HepG2 (cell line): ENCODE measurements at regions not wholly inside any gene's neighbourhood (a gene's known extent, or its start where the extent isn't known, plus 50 kb on each side); places are given as distances from the start of the nearest gene placed in this dataset.

ENCODE experiments used
- ATAC-seq: fragments of 200-7000 bp; cut with Tn5 transposase; 3 replicates; pipeline ENCODE4 v1.9.1; 2020; ENCODE audit warnings: mild to moderate bottlenecking, moderate library complexity
- BruUV-seq: library from RNA; stranded (reverse); fragments of 400-500 nt; replicated peaks from 2 replicates; lab custom pipeline; 2021; lab: Mats Ljungman, UMichigan
- CTCF ChIA-PET: fragments of 300-600 bp; formaldehyde crosslinking; extraction: SDS; loops from one replicate; lab custom pipeline; 2021; ENCODE audit warnings: low total read pairs, inconsistent platforms, low intra/inter-chr PET ratio; lab: Yijun Ruan, JAX
- POLR2A ChIA-PET: fragments of 350-600 bp; sonication (Branson Sonifier 250); formaldehyde crosslinking; loops from one replicate; lab custom pipeline; 2020; ENCODE audit warnings: antibody characterized with exemption, inconsistent platforms; lab: Yijun Ruan, JAX
- DNase-seq: peaks from one replicate; pipeline ENCODE4 v3.0.0-alpha.2; 2015; ENCODE audit warnings: low spot score
- FAIRE-seq: peaks from 3 replicates; lab custom pipeline; 2011; peaks lifted over from hg19 to GRCh38; lab: Jason Lieb, UNC
- H2AFZ ChIP-seq: one replicate; pipeline ENCODE4 v1.6.1; 2011; ENCODE audit warnings: low read length, inconsistent platforms
- H3K27ac ChIP-seq: fragments of 300-600 bp; 3 replicates; pipeline ENCODE4 v1.8.0; 2011; ENCODE audit warnings: mixed run types, mild to moderate bottlenecking, mixed read lengths, low read length, inconsistent platforms; ENCODE audit not compliant: insufficient read depth; ENCODE audit errors: extremely low read length
- H3K27me3 ChIP-seq, 2 experiments: fragments of 200-600 bp in 1 of 2; 2 replicates in 1 of 2; 3 replicates in 1 of 2; pipeline versions ENCODE4 v1.6.0 to v1.8.0; 2011; ENCODE audit warnings: low read length in 2 of 2, mild to moderate bottlenecking in 2 of 2, moderate library complexity in 2 of 2, inconsistent platforms in 1 of 2; ENCODE audit not compliant: insufficient read depth in 2 of 2, control insufficient read depth in 1 of 2
- H3K36me3 ChIP-seq, 2 experiments: fragments of 200-600 bp in 1 of 2; replicated peaks in 1 of 2; 2 replicates in 1 of 2; 3 replicates in 1 of 2; pipeline versions ENCODE4 v1.5.1 to v1.8.0; 2011; ENCODE audit warnings: low read length in 2 of 2, inconsistent platforms in 1 of 2; ENCODE audit not compliant: insufficient read depth in 2 of 2, control insufficient read depth in 1 of 2
- H3K4me1 ChIP-seq: 2 replicates; pipeline ENCODE4 v1.5.1; 2012; ENCODE audit warnings: low read length, inconsistent platforms; ENCODE audit not compliant: insufficient read depth
- H3K4me2 ChIP-seq: 2 replicates; pipeline ENCODE4 v1.6.0; 2011; ENCODE audit warnings: low read depth, low read length, inconsistent platforms
- H3K4me3 ChIP-seq, 3 experiments: fragments of 200-600 bp in 1 of 3; sonication (generic), shearing (Covaris generic) in 1 of 3; replicated peaks in 1 of 3; 2 replicates each; pipeline ENCODE4 v1.5.1; 2011 to 2016; ENCODE audit warnings: low read length in 3 of 3, inconsistent platforms in 2 of 3, low read depth in 2 of 3, mild to moderate bottlenecking in 2 of 3, control low read depth in 1 of 3, mixed read lengths in 1 of 3; ENCODE audit not compliant: insufficient read depth in 1 of 3
- H3K79me2 ChIP-seq: one replicate; pipeline ENCODE4 v1.6.1; 2011; ENCODE audit warnings: low read length, inconsistent platforms; ENCODE audit not compliant: insufficient read depth
- H3K9ac ChIP-seq: 2 replicates; pipeline ENCODE4 v1.6.0; 2011; ENCODE audit warnings: mild to moderate bottlenecking, low read depth, low read length, inconsistent platforms; ENCODE audit not compliant: insufficient read depth
- H3K9me3 ChIP-seq: 2 replicates; pipeline ENCODE4 v1.5.1; 2012; ENCODE audit warnings: mild to moderate bottlenecking, low read length
- H4K20me1 ChIP-seq: 2 replicates; pipeline ENCODE4 v1.6.0; 2011; ENCODE audit warnings: inconsistent platforms, mild to moderate bottlenecking, low read length, moderate library complexity; ENCODE audit not compliant: insufficient read depth
- ESRRA ChIP-seq: sonication (generic); formaldehyde crosslinking; IDR thresholded peaks from 2 replicates; pipeline ENCODE4 v1.5.1; 2020; ENCODE audit warnings: mild to moderate bottlenecking, low read depth, missing genetic modification reagents
- FIP1L1 ChIP-seq: fragments of 200-400 bp; formaldehyde crosslinking; IDR thresholded peaks from 2 replicates; pipeline ENCODE4 v1.6.1; 2018; ENCODE audit warnings: low read depth, mild to moderate bottlenecking, low read length, moderate library complexity, borderline replicate concordance; ENCODE audit not compliant: insufficient read depth
- HOXA7 ChIP-seq: sonication (generic); formaldehyde crosslinking; IDR thresholded peaks from 2 replicates; pipeline ENCODE4 v1.8.1; 2022; ENCODE audit warnings: mild to moderate bottlenecking, missing genetic modification reagents, moderate library complexity
- MEIS2 ChIP-seq: sonication (generic); formaldehyde crosslinking; IDR thresholded peaks from 2 replicates; pipeline ENCODE4 v1.9.0; 2021; ENCODE audit warnings: mild to moderate bottlenecking, missing genetic modification reagents
- NR1H2 ChIP-seq: sonication (generic); formaldehyde crosslinking; IDR thresholded peaks from 2 replicates; pipeline ENCODE4 v1.8.1; 2022; ENCODE audit warnings: low read depth, missing genetic modification reagents, borderline replicate concordance
- RORA ChIP-seq: sonication (generic); formaldehyde crosslinking; IDR thresholded peaks from 2 replicates; pipeline ENCODE4 v1.5.0; 2020; ENCODE audit warnings: mild to moderate bottlenecking, missing genetic modification reagents, moderate library complexity
- TBP ChIP-seq: sonication (generic); formaldehyde crosslinking; IDR thresholded peaks from 2 replicates; pipeline ENCODE4 v1.5.0; 2020; ENCODE audit warnings: missing genetic modification reagents
- TOPORS ChIP-seq: sonication (generic); formaldehyde crosslinking; IDR thresholded peaks from 2 replicates; pipeline ENCODE4 v1.8.0; 2023; ENCODE audit warnings: mild to moderate bottlenecking, missing genetic modification reagents
- ZBTB20 ChIP-seq: sonication (generic); formaldehyde crosslinking; IDR thresholded peaks from 2 replicates; pipeline ENCODE4 v1.8.1; 2023; ENCODE audit warnings: missing genetic modification reagents, low read depth, mild to moderate bottlenecking, borderline replicate concordance
- ZNF430 ChIP-seq: sonication (generic); formaldehyde crosslinking; IDR thresholded peaks from 2 replicates; pipeline ENCODE4 v1.9.0; 2021; ENCODE audit warnings: mild to moderate bottlenecking, missing genetic modification reagents
- ZNF781 ChIP-seq: sonication (generic); formaldehyde crosslinking; IDR thresholded peaks from 2 replicates; pipeline ENCODE4 v1.5.1; 2020; ENCODE audit warnings: borderline replicate concordance, mild to moderate bottlenecking, missing genetic modification reagents; ENCODE audit errors: not compliant biosample characterization
- WGBS: methylation state at CpG from one replicate; pipeline ENCODE4 v1.1.6; 2017; ENCODE audit warnings: low lambda C conversion rate; 5-methylcytosine and 5-hydroxymethylcytosine counted together
- in situ Hi-C: cut with HindIII; loops from 2 replicates; pipeline ENCODE4 v1.10.0; 2017; ENCODE audit warnings: low pct_unique_long_range_greater_than_20kb; ENCODE audit not compliant: extremely low pct_ligation_motif_present
- intact Hi-C: fragments of 100-400 bp; cut with micrococcal nuclease; formaldehyde crosslinking; loops from one replicate; pipeline ENCODE4 v1.10.0; 2022; ENCODE audit not compliant: unreplicated experiment
- TF ChIP-seq, protein P1 (sequence below): sonication (generic); formaldehyde crosslinking; IDR thresholded peaks from 2 replicates; pipeline ENCODE4 v1.4.0; 2020; ENCODE audit warnings: mild to moderate bottlenecking, missing genetic modification reagents

DNA sequence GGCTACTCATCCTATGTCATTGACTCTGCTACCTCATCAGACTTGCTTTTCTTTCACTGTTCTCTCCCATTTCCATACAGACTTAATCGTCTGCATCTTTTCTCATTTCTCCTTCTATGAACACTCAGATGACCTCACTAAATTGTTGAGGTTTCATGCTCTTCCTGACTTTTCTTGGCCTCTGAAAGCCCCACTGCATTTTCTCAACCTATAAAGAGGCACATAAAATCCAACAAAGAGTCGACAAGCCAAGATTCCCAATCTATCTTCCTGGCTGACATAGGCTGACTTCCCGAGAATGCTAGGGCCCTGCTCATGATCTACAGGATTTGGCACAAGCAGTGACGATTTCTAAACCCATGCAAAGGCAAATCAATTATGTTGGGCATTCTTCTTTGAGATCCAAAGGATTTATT lies 280.8 kb upstream of the DPYD start:
- intact Hi-C loops (no loop called here), in situ Hi-C loops (no loop called here)
- no TSS peak for BruUV-seq
- POLR2A ChIA-PET = no interaction called here
- Histone ChIP-seq H3K79me2 (no peaks in the 10 kb centered on the region), H4K20me1 (no peaks in the 10 kb centered on the region), H3K27me3 (no peaks in the 10 kb centered on the region), H3K4me2 (no peak overlapping the region), H2AFZ (no peak overlapping the region), H3K9ac (no peak overlapping the region), H3K27ac (no peak overlapping the region), H3K9me3 (no peaks in the 10 kb centered on the region), H3K36me3 (no peaks in the 10 kb centered on the region), H3K4me1 (no peaks in the 10 kb centered on the region), H3K4me3 (no peak overlapping the region)
- WGBS = 2% methylated on average over 4 of the region's 4 CpGs
- TF ChIP-seq ZBTB20 (no peak), ZNF430 (no peak), HOXA7 (CRISPR knock-in tag) (no peak), TBP (no peak), ESRRA (CRISPR knock-in tag) (no peak), MEIS2 (CRISPR knock-in tag) (no peak), FIP1L1 (no peak), NR1H2 (CRISPR knock-in tag) (no peak), ZNF781 (CRISPR knock-in tag) (no peak), TOPORS (no peak), RORA (CRISPR knock-in tag) (no peak)
- TF ChIP-seq, protein P1, sequence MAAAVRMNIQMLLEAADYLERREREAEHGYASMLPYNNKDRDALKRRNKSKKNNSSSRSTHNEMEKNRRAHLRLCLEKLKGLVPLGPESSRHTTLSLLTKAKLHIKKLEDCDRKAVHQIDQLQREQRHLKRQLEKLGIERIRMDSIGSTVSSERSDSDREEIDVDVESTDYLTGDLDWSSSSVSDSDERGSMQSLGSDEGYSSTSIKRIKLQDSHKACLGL (CRISPR knock-in tag) = no peak
- CTCF ChIA-PET = no interaction called here
- ATAC-seq = no peak
- no peak for FAIRE-seq
- DNase-seq = no peak
